CD4-positive, alpha-beta T cell treated with Interleukin-10 for 1 hour (primary cell): ENCODE measurements at regions not wholly inside any gene's neighbourhood (a gene's known extent, or its start where the extent isn't known, plus 50 kb on each side); places are given as distances from the start of the nearest gene placed in this dataset.
"Not testable (repeated sequence)": the region's sequence is repeated elsewhere in the genome, so short reads cannot be mapped to it uniquely, and the experiment has no call there.

Source experiments
- DNase-seq: peaks from one replicate; pipeline ENCODE4 v3.0.0-alpha.2; 2020

GRCh38 chr13:75175575-75175974, 306.4 kb downstream of the TBC1D4 start:
- no peak for DNase-seq

- not testable (repeated sequence) for DNase-seq
Observed at GRCh38 chr13:75175097-75175496, 306.9 kb downstream of the TBC1D4 start.

GRCh38 chr13:75174481-75174880, 307.5 kb downstream of the TBC1D4 start:
- no peak for DNase-seq

GRCh38 chr13:75173457-75174356, 308.3 kb downstream of the TBC1D4 start:
- DNase-seq, result no peak

- DNase-seq, result no peak
Observed at GRCh38 chr13:75170311-75170710, 311.7 kb downstream of the TBC1D4 start.

- DNase-seq, result no peak
Observed at GRCh38 chr13:75165543-75166230, 316.3 kb downstream of the TBC1D4 start.

GRCh38 chr13:75161804-75162203, 320.2 kb downstream of the TBC1D4 start:
- no peak for DNase-seq

GRCh38 chr13:75160984-75161383, 321.0 kb downstream of the TBC1D4 start:
- no peak for DNase-seq

GRCh38 chr13:75154331-75154730, 327.6 kb downstream of the TBC1D4 start:
- no peak for DNase-seq

- no peak for DNase-seq
Observed at GRCh38 chr13:75153834-75154233, 328.1 kb downstream of the TBC1D4 start.

- DNase-seq, result no peak
Observed at GRCh38 chr13:75153386-75153785, 328.6 kb downstream of the TBC1D4 start.

- DNase-seq, result no peak
Observed at GRCh38 chr13:75151081-75151643, 330.8 kb downstream of the TBC1D4 start.

GRCh38 chr13:75149776-75150175, 332.2 kb downstream of the TBC1D4 start:
- DNase-seq, result no peak

- no peak for DNase-seq
Observed at GRCh38 chr13:75147946-75148345, 334.0 kb downstream of the TBC1D4 start.

- DNase-seq, result no peak
Observed at GRCh38 chr13:75146436-75146835, 335.5 kb downstream of the TBC1D4 start.

- DNase-seq, result no peak
Observed at GRCh38 chr13:75145927-75146326, 336.0 kb downstream of the TBC1D4 start.

- DNase-seq, result no peak
Observed at GRCh38 chr13:75139291-75139690, 342.7 kb downstream of the TBC1D4 start.

- DNase-seq, result no peak
Observed at GRCh38 chr13:75137911-75138571, 343.9 kb downstream of the TBC1D4 start.

- no peak for DNase-seq
Observed at GRCh38 chr13:75136151-75136550, 345.8 kb downstream of the TBC1D4 start.

- DNase-seq, result no peak
Observed at GRCh38 chr13:75135325-75135825, 346.6 kb downstream of the TBC1D4 start.

- DNase-seq, result no peak
Observed at GRCh38 chr13:75132701-75133695, 349.0 kb downstream of the TBC1D4 start.

- DNase-seq, result no peak
Observed at GRCh38 chr13:75129331-75129730, 352.6 kb downstream of the TBC1D4 start.
